Liver (tissue), 2 donors: ENCODE measurements at regions not wholly inside any gene's neighbourhood (a gene's known extent, or its start where the extent isn't known, plus 50 kb on each side); places are given as distances from the start of the nearest gene placed in this dataset.
"Not testable (repeated sequence)": the region's sequence is repeated elsewhere in the genome, so short reads cannot be mapped to it uniquely, and the experiment has no call there.

ENCODE experiments used
- CTCF ChIP-seq: fragments of 150-350 bp; IDR thresholded peaks from 2 replicates; pipeline ENCODE4 v1.5.1; 2017; ENCODE audit warnings: improper control_type of control experiment, low read depth, low read length; ENCODE audit not compliant: missing input control
- TF ChIP-seq, protein P1 (sequence below): IDR thresholded peaks from 2 replicates; pipeline ENCODE4 v1.6.1; 2016; ENCODE audit warnings: antibody characterized with exemption
- donor health status: healthy.

GRCh38 chr21:15218476-15218875 is 153.7 kb upstream of the NRIP1 start:
- not testable (repeated sequence) for TF ChIP-seq CTCF
- TF ChIP-seq, protein P1, sequence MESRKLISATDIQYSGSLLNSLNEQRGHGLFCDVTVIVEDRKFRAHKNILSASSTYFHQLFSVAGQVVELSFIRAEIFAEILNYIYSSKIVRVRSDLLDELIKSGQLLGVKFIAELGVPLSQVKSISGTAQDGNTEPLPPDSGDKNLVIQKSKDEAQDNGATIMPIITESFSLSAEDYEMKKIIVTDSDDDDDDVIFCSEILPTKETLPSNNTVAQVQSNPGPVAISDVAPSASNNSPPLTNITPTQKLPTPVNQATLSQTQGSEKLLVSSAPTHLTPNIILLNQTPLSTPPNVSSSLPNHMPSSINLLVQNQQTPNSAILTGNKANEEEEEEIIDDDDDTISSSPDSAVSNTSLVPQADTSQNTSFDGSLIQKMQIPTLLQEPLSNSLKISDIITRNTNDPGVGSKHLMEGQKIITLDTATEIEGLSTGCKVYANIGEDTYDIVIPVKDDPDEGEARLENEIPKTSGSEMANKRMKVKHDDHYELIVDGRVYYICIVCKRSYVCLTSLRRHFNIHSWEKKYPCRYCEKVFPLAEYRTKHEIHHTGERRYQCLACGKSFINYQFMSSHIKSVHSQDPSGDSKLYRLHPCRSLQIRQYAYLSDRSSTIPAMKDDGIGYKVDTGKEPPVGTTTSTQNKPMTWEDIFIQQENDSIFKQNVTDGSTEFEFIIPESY: not testable (repeated sequence)
